Peyer's patch (tissue), 4 donors: ENCODE measurements at regions not wholly inside any gene's neighbourhood (a gene's known extent, or its start where the extent isn't known, plus 50 kb on each side); places are given as distances from the start of the nearest gene placed in this dataset.

Experiments used
- CTCF ChIP-seq, 6 experiments: fragments of 450-650 bp in 4 of 6; fragments of 200-600 bp in 2 of 6; sonication (generic) in 1 of 6; IDR thresholded peaks; one replicate each; pipeline ENCODE4 v1.5.1; 2017 to 2019; ENCODE audit warnings: antibody characterized with exemption in 6 of 6, mild to moderate bottlenecking in 3 of 6, moderate library complexity in 1 of 6
- POLR2A ChIP-seq, 2 donors: fragments of 450-650 bp; IDR thresholded peaks; one replicate each; pipeline ENCODE4 v1.5.1; 2017; ENCODE audit warnings: antibody characterized with exemption in 2 of 2, mild to moderate bottlenecking in 2 of 2, moderate library complexity in 2 of 2

- no peak for TF ChIP-seq CTCF (IDR thresholded peaks at IDR 0.05)
- TF ChIP-seq POLR2A (IDR thresholded peaks at IDR 0.05), result no peak
These were observed 106.7 kb upstream of the AHI1 start for GRCh38 chr6:135604035-135604860.
